Central memory CD4-positive, alpha-beta T cell (primary cell): ENCODE measurements at regions not wholly inside any gene's neighbourhood (a gene's known extent, or its start where the extent isn't known, plus 50 kb on each side); places are given as distances from the start of the nearest gene placed in this dataset.

Experiments
- DNase-seq: peaks from one replicate; pipeline ENCODE4 v3.0.0; 2022

DNA sequence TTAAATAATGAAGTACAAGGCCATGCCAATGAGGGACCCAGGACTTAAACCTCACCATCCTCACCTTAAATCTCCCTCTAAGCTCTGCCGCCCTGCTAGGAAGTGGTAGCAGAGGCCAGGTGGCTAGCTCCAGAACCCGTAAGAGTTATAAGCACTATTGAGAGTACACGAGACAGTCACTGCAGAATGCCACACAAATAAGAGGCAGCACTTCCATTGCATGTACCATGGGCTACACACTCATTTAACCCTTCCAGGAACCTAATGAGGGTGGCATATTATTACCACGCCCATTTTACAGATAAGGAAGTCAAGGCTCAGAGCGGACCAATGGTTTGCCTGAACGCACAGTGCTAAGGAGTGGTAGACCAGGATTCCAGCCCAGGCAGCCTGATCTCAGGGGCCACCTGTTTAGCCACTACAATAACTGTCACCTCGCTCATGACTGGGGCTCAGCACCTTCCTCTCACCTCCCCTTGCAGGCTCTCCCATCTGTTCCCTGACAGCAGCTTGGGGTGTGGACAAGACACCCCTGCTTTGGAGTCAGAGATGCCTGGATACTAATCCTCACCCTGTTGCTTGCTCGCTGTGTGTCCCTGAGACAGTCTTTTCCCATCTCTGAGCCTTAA, 54.8 kb upstream of the ID3 start:
- no peak for DNase-seq

DNA sequence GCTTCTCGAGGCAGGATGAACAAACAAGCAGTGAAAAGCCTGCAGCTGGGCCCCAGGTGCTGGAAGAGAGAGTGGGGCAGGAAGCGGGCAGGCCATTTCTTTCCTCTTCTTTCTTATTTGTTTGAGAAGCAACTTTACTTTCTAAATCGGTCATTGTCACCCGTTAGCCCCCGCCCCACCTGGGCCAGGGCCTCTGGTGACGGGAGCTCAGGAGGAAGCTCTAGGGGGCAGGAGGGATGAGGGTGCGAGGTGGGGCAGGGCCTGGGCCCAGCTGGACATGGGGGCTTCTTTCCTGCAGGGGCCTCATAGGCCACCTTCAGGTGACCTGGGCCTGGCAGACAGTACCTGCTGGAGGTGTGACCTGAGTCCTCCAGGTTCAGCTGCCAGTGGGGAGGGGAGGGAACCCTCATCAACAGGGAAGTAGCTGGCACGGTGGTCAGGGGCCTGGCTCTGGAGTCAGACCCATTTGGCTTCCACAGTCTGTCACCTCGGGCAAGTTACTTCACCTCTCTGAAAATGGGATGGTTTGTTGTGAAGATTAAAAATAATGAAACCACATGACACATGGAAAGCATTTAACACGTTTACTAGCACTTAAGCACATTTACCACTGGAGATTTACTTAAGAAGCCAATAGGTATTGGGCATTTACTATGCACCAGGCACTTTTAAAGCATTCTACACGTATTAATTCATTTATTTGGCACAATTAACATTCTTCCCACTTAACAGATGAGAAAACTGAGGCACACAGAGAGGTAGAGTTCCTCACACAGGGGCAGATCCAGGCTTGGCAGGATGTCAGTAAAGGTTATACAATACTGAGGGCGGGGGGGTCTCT, 54.1 kb upstream of the ID3 start:
- DNase-seq, result peak; percentile 59

DNA sequence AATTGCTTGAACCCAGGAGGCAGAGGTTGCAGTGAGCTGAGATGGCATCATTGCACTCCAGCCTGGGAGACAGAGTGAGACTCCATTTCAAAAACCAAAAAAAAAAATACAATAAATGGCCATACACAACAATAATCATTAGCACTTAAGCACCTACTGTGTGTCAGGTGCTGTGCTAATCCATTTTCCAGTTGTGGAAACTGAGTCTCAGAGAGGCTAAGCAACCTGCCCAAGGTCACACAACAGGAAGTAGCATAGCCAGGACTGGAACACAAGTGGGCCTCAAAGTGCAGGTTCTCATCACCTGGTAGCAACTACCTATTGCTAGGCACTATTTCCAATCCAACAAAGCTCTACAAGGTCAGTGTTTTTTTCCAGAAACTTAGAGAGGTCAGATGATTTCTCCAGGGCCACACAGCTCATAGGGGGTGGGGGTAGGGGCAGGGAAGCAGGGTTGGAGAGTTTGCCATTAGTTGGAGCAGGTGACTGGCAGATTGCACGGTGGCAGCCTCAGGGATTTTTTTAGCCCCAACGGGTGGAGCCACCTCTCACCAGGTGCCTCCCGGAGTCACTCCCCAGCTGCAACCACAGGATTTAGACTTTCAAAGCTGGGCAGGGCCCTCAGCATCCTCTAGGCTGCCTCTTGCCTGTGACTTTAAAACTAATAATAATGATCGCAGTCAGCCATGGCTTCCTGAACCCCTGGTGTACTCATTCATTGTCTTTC, 52.5 kb upstream of the ID3 start:
- DNase-seq, result peak; percentile 53

DNA sequence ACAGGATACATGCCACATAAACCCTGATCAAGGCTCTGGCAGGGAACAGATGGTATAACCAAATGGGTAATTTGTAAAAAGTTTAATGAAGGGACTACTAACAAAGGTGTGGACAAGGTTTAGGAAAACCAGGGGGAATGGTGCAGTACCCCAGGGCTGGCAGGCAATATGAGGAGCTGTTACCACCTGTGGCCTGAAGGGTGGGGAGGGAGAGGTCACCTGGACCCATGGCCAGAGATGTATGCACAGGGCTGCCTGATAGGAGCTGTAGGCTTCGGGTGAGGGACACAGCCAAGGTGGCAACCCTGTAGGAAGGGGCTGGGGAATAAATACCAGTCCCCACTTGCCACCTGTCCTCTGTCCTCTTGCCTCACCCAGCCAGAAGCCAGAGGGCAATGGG, 51.4 kb upstream of the ID3 start:
- DNase-seq, result no peak

- DNase-seq, result no peak
Observed at GRCh38 chr1:23609971-23610370, 50.7 kb upstream of the ID3 start.
